GM12891 (cell line): ENCODE measurements at regions not wholly inside any gene's neighbourhood (a gene's known extent, or its start where the extent isn't known, plus 50 kb on each side); places are given as distances from the start of the nearest gene placed in this dataset.

Experiments used
- POLR2A ChIP-seq: IDR thresholded peaks from 2 replicates; pipeline ENCODE4 v1.6.1; 2011; ENCODE audit warnings: low read depth, low read length, control low read depth
- POLR2AphosphoS5 ChIP-seq: IDR thresholded peaks from 2 replicates; pipeline ENCODE4 v1.6.1; 2011; ENCODE audit warnings: low read depth, low read length, control low read depth
- TAF1 ChIP-seq: IDR thresholded peaks from 2 replicates; pipeline ENCODE4 v1.6.1; 2011; ENCODE audit warnings: low read depth, low read length, control low read depth

DNA sequence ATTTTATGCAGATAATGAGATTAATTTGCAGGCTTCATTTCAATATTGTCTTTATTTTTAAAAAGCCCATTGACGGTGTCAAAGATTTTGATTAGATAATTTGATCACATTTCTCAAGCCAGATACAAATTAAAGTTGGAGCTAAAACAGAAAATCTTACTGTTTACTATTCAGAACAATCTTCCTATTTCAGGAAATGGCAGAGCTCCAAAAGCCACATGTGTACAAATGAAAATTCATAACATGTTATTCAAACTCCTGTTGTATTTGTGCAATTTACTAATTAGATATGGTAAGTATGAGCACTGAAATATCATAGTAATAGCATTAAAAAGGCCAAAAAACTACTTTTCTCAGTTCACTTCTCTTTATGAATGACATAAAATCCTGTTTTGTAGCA is 682.9 kb downstream of the KCNJ3 start:
- TF ChIP-seq TAF1 = no peak
- TF ChIP-seq POLR2AphosphoS5 = no peak
- no peak for TF ChIP-seq POLR2A
